NCI-H2107 treated with DMSO at 0.1 percent for 48 hours (cell line): ENCODE measurements at regions not wholly inside any gene's neighbourhood (a gene's known extent, or its start where the extent isn't known, plus 50 kb on each side); places are given as distances from the start of the nearest gene placed in this dataset.
A peak's percentile ranks its signal among the peaks of the same experiment; 100 is the strongest.
"Not testable (repeated sequence)": the region's sequence is repeated elsewhere in the genome, so short reads cannot be mapped to it uniquely, and the experiment has no call there.

ENCODE experiments used
- DNase-seq: peaks from one replicate; lab custom pipeline; 2025; ENCODE audit not compliant: unreplicated experiment; lab: John Stamatoyannopoulos, UW

DNA sequence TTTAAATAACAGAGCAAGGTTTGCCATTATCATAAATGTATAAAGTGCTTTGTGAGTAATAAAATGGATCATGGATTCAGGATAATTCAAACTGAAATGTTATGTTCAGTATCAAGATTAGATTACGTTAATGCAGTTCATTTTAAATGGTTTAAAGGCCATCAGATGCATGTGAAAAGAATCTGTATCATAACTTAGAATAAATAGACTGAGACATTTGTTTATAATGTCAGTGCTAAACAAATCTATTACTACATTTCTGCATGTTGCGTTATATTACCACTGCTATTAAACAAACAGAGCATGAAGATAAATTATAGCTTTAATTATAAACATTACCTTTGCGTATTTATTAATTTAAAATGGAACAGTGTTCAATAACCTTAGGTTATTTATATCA is 160.2 kb downstream of the TOX3 start:
- DNase-seq, result no peak

DNA sequence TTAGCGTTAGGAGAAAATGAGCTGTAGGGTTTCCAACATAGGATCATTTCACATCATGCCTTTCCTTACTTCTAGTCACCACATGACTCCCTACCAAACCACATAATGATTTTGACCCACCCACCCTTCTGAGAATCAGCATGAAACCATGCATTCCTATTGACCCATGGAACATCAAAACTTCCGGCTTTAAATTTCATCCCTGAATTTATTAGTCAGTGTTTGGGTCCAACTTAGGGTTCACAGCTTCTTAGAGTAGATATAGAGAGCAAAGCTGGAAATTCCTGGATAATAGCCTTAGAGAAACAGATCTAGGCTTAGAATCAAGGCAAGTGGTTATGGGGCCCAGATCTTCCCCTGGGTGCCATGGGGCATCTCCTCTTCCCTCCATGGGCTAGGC is 162.6 kb downstream of the TOX3 start:
- DNase-seq, result no peak

DNA sequence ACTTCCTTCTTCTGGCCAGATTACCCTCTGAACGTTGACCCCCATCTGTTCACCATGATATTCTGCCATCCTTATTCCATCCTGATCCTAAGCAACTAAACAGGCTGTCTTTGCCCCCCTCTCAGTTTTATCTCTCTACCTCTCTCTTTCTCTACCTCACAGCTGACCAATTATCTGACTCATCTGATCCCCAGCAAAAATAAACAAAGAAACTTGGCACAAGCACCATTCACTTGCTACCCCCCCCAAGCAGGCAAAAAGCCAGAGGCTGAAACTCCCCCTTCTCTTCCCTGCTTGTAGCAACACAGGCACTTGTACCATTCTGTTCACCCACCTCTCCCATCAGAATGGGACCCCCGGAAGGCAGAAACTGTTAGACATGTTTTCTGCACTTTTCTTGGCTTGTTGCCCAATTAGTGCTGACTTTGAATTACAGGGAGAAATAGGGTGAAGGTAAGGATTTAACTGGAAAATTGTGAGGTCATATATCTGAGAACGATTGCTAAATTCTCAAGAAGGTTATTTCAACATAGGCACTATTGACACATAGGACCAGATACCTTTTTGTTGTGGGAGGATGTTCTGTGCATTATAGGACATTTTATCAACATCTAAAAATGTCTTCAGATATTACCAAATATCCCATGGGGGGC is 163.2 kb downstream of the TOX3 start:
- peak; percentile 3 for DNase-seq

DNA sequence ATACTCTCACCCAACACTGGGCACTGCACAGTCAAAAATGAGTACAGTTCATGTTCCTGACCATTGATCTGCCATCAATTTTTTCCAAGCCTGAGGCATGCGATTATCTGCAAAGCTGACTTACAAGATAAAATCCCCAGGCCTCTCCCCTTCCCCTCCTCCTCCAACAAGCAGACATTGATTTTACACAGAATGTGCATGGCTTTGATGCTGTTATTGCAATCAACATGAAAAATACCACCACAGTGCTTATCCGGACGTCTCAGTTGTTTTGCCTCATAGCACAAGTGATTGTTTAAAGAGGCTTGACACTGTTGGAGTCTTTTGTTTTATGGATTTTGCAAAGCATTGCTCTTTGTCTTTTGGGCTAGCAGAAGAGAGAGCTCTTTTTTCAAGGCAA is 163.8 kb downstream of the TOX3 start:
- no peak for DNase-seq

DNA sequence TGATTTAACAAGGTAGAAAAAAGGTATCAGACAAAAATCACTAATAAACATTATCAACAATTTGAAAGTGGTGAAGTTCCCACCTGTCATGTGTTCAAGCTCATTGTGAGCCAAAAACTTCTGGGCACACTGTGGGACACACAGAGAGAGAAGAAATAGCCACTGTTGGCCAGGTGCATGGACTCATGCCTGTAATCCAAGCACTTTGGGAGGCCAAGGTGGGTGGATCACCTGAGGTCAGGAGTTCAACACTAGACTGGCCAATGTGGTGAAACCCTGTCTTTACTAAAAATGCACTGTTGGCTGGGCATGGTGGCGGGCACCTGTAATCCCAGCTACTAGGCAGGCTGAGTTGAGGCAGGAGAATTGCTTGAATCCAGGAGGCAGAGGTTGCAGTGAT is 167.4 kb downstream of the TOX3 start:
- no peak for DNase-seq

DNA sequence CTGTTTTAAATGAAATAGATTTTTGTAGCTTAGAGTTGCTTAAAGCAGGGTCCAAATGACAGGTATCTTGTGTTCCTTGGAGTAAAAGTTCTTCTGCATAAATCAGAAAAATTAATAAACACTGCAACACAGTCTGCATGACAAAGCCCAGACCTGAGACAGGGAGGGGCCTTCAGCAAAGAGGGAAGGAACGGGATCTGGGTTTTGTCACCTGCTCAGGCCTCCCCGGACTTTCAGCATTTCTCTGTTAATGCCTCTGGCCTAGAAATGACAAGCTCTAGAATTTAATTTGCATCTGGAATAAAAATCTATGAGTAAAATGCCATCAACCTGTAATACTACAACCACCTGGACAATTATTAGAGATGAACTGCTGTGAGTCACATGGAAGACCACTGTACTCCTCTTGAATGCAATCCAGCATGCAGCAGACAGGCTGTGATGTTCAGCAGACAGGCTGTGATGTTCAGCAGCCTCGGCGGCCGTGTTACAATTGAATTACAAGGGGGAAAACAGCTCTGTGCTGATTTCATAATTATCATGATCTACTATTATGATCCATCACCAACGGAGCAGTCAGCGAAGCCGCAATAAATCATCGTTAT is 170.2 kb downstream of the TOX3 start:
- DNase-seq, result no peak

DNA sequence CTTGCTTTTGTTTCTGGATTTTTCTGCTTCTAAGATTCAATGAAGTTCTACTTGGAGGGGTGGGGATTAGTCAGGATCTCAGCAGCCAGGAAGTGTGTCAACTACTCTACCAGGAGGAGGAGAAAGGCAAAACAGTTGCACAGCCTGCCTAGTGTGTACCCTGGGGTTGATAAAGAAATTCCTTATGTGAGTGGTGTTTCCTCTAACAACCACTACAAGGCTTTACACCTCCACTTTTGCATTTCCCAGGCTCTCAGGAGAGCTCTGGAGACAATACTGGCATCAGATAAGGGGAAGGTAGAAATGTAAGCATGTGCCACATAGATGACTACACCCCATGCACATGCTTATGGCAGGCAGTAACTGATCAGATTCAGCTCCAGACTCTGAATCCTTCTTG is 174.6 kb downstream of the TOX3 start:
- no peak for DNase-seq

DNA sequence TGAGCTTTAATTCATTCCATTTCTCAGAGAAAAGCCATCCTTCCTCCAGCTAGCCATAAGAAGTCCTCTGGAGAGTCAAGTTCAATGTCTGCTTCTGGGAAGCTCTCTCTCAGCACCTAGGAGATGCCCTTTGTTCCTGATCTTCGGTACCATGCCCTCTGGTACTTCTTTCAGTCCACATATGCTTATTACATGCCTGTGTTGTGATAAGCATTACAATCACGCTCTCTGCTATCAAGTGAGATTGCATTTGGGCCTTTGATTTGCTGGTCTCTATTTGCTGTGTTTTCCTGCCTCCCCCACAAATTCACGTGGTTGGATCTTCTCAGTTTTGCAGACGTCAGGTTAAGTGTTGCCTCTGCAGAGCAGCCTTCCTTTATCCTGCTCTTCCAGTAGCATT is 178.1 kb downstream of the TOX3 start:
- DNase-seq, result no peak

DNA sequence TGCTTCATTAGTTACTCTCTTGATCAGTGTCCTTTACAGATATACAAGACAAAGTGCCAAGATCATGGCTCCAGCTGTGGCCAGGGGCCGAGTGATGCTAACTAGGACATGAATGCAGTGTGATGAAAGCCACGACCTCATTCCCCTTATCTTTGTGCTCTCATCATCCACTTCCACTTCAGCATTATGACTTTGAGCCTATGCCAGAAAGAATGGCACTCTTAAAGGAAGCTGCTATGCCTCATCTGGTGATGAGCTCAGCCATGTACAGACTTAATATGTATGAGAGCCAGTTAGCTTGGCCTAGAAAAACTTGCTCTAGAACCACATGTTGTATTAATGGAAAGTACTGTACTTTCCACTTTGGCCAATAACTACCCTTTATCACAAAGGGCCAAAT is 179.1 kb downstream of the TOX3 start:
- no peak for DNase-seq

DNA sequence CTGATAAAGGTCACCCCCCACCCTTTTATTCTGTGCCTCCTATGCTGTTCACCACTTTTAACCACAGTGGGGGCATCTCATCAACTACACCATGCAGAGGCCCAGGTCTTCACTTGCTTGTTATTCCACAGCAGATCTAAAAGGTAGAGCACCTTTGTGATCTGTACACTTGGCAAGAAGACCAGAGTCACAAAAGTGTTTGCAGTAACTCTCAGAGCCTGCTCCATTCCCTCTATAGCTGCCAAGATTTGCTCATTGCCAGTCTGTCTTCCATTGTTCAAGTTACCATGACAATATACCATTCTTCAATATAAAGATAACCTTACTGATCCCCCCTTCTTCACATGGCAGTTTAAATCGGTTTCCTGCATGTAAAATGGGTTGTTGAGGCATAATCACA is 180.0 kb downstream of the TOX3 start:
- DNase-seq, result no peak

DNA sequence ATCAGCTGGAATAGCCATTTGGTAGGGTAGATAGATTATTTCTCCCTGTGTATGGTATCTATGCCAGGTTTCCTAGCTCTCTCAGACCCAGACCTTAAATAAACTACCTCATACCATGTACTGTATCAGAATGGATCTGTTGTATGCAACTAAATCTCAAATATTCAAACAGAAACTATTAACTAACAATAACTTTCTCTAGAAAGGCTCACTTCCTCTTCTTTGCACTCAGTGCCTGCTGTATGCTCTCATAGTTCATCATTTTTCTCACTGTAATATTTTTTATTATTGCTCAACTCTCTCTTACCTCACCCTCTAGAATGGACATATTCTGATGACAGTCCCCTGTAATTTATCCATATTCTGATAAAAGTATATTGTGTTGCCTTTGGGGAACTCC is 182.4 kb downstream of the TOX3 start:
- DNase-seq, result no peak

DNA sequence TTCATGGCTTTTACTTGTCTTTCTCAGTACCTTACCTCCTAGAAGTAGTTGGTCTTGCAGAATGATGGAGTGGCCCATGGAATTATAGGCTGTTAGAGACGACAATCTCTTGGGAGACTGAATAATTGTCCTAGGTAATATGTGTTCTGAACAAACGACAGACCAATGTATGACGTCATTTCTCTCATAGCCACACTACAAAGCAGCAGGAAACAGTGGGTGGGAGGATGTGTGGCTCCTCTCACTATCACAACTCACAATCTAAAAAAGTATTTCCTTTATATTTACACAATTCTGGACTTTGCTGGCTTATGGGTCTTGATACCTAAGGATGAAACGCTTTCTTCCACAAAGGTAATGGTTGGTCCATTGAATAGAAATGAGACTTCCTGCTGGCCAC is 183.9 kb downstream of the TOX3 start:
- DNase-seq, result no peak

DNA sequence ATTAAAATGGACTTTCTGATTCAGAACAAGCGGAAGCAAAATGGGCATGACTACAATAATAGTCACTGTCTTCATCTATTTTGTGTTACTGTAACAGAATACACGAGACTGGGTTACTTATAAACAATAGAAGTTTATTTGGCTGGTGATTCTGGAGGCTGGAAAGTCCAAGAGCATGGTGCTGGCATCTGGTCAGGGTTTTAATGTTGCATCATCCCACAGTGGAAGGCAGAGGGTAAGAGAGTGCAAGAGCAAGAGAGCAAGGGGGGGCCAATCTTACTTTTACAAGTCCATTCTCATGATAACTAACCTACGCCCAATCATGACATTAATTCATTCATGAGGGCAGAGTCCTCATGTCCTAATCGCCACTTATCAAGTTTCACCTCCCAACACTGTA is 189.2 kb downstream of the TOX3 start:
- DNase-seq, result no peak

DNA sequence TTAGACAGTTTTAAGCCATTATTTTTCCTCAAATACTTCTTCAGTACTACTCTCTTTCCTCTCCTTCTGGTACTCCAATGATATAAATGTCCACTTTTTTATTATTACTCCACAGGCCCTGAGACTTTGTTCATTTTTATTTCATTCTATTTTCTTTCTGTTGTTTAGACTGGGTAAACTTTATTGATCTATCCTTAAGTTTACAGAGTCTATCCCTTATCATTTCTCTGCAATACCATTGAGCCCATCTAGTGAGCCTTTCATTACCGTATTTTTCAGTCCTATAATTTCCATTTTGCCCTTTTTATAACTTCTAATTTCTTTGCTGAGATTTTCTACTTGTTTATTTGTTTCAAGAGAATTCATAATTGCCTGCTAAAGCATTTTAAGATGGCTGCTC is 193.7 kb downstream of the TOX3 start:
- no peak for DNase-seq

DNA sequence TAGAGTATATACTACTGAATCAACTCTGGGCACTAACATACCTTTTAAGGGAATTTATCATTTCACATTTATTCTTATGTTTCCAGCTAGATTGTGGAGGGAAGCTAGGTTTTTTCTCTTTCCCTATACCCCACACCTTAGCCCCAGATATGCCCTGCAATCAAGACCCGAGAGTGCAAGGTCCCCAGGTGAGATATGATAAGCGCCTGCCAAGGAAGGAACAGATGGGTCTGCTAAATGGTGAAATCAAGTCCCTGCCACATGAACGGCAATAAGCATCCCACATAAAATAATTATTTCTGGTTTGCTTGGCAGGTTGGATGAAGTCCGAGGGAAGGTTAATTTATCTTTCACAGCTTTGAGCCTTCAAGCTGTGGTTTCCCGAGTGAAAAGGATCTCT is 195.5 kb downstream of the TOX3 start:
- DNase-seq, result no peak

DNA sequence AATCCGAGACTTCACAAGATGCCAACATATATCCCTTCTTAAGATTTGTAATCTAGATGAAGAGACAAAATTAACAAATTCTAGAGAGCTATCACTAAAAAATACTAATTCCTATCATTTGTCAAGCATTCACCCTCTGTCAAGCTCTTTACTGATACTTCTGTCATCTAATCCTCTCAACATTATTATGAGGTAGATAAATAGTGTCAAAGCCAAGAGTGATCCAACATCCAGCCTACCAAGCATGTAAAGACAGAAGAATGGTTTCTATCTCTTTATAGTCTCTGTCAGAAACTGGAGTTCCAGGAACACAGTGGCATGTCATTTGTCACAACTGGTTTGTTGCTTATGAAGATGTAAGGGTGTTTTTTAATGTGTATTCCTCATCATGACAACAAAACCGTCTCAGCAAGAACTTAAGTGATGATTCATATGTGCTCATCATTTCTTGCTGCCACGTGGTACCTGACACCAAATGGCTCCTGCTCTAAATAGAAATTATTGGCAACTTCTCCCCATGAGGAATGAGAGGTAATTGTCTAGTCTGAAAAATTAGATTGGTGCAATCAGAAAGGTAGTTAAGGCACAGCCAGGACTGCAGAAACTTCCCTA is 196.8 kb downstream of the TOX3 start:
- no peak for DNase-seq

DNA sequence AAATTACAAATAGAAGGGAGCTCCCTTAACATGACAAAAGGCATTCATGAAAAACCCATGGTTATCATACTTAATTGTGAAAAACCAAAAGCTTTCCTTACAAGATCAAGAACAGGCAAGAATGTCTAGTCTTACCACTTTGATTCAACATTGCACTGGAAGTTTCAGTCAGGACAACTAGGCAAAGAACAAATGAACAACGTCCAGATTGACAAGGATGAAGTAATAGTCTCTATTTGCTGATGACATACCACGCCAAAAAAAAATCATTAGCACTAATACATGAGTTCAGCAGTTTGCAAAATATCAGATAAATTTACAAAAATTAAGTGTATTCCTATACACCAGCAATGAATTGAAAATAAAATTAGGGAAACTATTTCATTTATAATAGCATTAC is 200.2 kb downstream of the TOX3 start:
- no peak for DNase-seq

DNA sequence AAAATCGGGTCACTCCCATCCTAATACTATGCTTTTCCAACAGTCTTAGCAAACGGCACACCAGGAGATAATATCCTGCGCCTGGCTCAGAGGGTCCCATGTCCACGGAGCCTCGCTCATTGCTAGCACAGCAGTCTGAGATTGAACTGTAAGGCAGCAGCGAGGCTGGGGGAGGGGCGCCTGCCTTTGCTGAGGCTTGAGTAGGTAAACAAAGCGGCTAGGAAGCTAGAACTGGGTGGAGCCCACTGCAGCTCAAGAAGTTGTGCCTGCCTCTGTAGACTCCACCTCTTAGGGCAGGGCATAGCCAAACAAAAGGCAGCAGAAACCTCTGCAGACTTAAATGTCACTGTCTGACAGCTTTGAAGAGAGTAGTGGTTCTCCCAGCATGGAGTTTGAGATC is 213.3 kb downstream of the TOX3 start:
- DNase-seq, result not testable (repeated sequence)

DNA sequence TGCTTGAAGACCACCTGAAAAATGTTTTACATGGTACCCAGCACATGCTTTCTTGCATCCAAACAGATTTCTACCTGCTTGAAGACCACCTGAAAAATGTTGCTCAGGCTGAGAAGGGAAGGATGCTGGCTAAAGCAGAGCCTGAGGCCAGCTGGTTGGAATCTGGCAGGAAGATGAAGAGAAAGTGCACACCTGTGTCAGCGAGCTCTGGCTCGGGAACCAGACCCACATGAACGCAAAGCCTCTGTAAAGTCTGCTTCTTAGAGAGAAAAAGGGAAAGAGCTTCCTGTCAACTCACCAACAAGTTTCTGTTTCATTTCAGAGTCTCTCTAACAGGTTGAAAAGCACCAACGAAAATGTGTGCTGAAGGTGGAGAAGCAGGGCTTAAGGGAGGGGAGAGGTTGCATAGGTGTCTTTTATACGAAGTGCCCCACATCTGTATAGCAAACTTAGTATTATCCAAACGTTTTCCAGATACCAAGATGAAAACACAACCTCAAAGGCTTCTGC is 226.0 kb downstream of the TOX3 start:
- DNase-seq, result no peak

DNA sequence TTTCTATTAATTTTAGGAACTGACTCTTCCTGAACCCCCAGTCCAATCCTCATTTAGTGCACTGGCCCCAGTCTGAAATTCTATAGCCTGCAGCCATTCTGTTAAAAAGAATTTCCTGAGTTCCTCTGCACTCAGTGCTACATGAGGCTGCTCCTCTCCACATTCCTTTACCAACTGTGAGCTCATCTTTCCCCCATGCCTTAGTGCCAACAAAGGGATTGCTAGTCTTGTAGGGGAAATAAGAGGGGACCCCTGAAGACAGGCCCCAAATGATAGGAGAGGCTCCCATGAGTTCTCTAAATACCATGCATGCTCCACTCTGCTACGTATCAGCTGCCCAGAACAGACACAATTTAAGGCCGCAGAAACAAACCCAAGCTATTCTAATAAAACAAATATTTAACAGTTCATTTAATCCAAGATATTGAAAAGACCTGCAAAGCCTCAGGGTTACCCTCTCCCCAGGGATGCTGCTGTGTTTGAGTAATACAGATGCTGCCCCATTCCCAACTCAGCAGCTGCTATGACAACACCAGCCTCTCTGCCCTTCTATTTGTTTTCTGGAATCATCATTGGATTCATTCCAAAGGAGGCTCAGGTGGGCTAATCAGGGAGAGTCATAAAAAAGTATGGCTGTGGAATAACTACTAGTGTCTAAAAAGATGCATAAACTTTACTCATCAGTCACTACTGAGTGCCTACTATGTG is 228.5 kb downstream of the TOX3 start:
- peak; percentile 62 for DNase-seq

DNA sequence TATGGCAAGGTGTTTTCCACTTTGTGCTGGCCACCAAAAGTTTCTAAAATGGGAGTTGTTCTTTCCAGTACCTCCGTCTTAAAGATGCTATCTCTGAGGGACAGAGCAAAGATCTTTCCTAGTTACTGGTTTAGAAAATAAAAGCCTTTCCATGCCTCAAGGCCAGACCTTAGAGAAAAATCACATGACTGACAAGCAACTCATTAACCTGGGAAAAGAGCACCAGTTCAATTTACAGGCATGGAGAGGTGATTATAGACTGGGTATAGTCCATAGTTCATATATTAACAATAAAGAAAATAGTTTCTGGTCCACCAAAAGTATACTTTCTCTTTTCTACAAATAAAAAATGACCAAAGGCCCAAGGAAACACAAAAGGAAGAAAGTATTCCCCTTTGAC is 230.7 kb downstream of the TOX3 start:
- no peak for DNase-seq

DNA sequence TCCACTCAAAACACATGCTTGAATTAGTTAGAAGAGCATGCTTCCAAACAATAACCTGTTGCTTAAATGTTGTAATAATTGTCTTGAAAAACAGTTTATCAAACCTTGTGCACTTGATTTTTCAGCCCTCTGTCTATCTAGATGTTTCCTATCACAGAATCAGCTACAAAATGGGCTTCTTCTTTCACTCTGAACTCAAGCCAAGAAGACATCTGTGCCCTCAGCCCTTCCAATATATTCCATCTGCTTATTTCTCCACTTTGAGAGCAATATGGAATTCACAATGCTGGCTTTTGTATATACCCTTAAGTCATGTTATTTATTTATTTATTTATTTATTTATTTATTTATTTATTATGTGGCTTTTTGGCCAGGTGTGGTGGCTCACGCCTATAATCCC is 234.2 kb downstream of the TOX3 start:
- no peak for DNase-seq
